Mammary epithelial cell (primary cell): ENCODE measurements at regions not wholly inside any gene's neighbourhood (a gene's known extent, or its start where the extent isn't known, plus 50 kb on each side); places are given as distances from the start of the nearest gene placed in this dataset.

Source experiments
- EZH2 ChIP-seq: IDR thresholded peaks from 2 replicates; pipeline ENCODE4 v1.6.1; 2012; ENCODE audit warnings: low read length, inconsistent platforms, borderline replicate concordance
- TF ChIP-seq, protein P1 (sequence below), 2 donors: IDR thresholded peaks in 1 of 2; conservative IDR thresholded peaks in 1 of 2; 2 replicates each; pipeline ENCODE4 v1.5.1; 2011 to 2012; ENCODE audit warnings: inconsistent platforms in 2 of 2, low read length in 2 of 2, mild to moderate bottlenecking in 2 of 2, control low read depth in 1 of 2, low read depth in 1 of 2; ENCODE audit not compliant: insufficient read depth in 1 of 2; ENCODE audit errors: extremely low read depth in 1 of 2

DNA sequence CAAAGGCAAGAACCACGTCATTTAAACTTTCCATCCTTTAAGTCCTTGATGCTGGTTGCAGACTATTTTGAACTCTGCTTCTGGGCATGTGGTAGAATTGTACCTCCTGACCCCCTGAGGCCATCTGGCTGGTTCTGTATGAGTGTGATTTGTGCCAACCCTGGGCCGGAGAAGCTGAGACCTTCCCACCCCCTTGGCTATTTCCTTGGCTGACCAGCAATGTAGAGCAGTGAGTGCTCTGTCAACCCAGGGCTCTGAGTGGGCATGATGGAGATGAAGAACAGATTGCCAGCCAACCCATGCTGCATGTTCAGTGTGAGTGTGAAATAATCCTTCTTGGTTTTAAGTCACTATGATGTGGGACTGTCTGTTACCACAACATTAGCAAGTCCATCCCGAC, 82.1 kb upstream of the RASGRP1 start:
- TF ChIP-seq, protein P1, sequence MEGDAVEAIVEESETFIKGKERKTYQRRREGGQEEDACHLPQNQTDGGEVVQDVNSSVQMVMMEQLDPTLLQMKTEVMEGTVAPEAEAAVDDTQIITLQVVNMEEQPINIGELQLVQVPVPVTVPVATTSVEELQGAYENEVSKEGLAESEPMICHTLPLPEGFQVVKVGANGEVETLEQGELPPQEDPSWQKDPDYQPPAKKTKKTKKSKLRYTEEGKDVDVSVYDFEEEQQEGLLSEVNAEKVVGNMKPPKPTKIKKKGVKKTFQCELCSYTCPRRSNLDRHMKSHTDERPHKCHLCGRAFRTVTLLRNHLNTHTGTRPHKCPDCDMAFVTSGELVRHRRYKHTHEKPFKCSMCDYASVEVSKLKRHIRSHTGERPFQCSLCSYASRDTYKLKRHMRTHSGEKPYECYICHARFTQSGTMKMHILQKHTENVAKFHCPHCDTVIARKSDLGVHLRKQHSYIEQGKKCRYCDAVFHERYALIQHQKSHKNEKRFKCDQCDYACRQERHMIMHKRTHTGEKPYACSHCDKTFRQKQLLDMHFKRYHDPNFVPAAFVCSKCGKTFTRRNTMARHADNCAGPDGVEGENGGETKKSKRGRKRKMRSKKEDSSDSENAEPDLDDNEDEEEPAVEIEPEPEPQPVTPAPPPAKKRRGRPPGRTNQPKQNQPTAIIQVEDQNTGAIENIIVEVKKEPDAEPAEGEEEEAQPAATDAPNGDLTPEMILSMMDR (conservative IDR thresholded peaks at IDR 0.05 in 1 of 2, IDR thresholded peaks at IDR 0.05 in 1 of 2; ENCODE audit: extremely low read depth in 1 of 2, insufficient read depth in 1 of 2, low read depth in 1 of 2, low read length in 2 of 2): no peak
- TF ChIP-seq EZH2: no peak
